ENCODE measurements at regions not wholly inside any gene's neighbourhood (a gene's known extent, or its start where the extent isn't known, plus 50 kb on each side); places are given as distances from the start of the nearest gene placed in this dataset.
A peak's percentile ranks its signal among the peaks of the same experiment; 100 is the strongest.

GRCh38 chr7:112571852-112572607, 91.2 kb downstream of the LSMEM1 start:
- TF ChIP-seq MAX (IDR thresholded peaks at IDR 0.05) (no peak), RAD21 (IDR thresholded peaks at IDR 0.05; ENCODE audit: low read depth) (peak; percentile 44), CTCF (IDR thresholded peaks at IDR 0.05 in 2 of 3, conservative IDR thresholded peaks at IDR 0.05 in 1 of 3; ENCODE audit: borderline replicate concordance in 1 of 3, insufficient read depth in 1 of 3, low read depth in 2 of 3, low read length in 2 of 3) (peak; percentile 24 to 32 (median 25); a peak in 2 of 6 replicates), EZH2 (IDR thresholded peaks at IDR 0.05) (no peak), ZFX (IDR thresholded peaks at IDR 0.05) (no peak), SIN3A (IDR thresholded peaks at IDR 0.05; ENCODE audit: low read depth) (no peak), POLR2A (IDR thresholded peaks at IDR 0.05; ENCODE audit: borderline replicate concordance, extremely low read depth, insufficient read depth, insufficient read length) (no peak), CBX3 (IDR thresholded peaks at IDR 0.05; ENCODE audit: low read depth) (no peak), SRF (IDR thresholded peaks at IDR 0.05; ENCODE audit: low read depth) (no peak), SP1 (IDR thresholded peaks at IDR 0.05; ENCODE audit: low read depth) (no peak), REST (IDR thresholded peaks at IDR 0.05; ENCODE audit: low read depth) (no peak)
- POLR2A ChIA-PET = no interaction called here
- intact Hi-C loops (cut with micrococcal nuclease) = no loop called here
- Histone ChIP-seq H3K27ac (ENCODE audit: low read depth, low read length) (no peak overlapping the region), H3K9me2 (ENCODE audit: insufficient read depth) (no peaks in the 10 kb centered on the region), H3K4me3 (replicated peaks in 1 of 2; ENCODE audit: low read depth in 1 of 2, low read length in 2 of 2) (no peak overlapping the region), H2AFZ (ENCODE audit: low read depth, low read length, poor library complexity, severe bottlenecking) (no peak overlapping the region), H3K79me2 (ENCODE audit: insufficient read depth, low read length) (no peaks in the 10 kb centered on the region), H4K20me1 (ENCODE audit: insufficient read depth) (no peaks in the 10 kb centered on the region), H3K9ac (ENCODE audit: low read length) (no peak overlapping the region), H3K36me3 (ENCODE audit: control insufficient read depth in 1 of 2, insufficient read depth in 2 of 2, low read length in 2 of 2) (no peaks in the 10 kb centered on the region), H3K27me3 (ENCODE audit: insufficient read depth, low read length) (no peaks in the 10 kb centered on the region), H3K4me1 (ENCODE audit: control insufficient read depth in 1 of 2, insufficient read depth in 2 of 2, low read length in 2 of 2) (no peaks in the 10 kb centered on the region), H3K4me2 (ENCODE audit: low read length) (no peak overlapping the region), H3K9me3 (ENCODE audit: control insufficient read depth in 1 of 2, insufficient read depth in 1 of 2, low read depth in 1 of 2, low read length in 2 of 2) (no peaks in the 10 kb centered on the region)
- RAD21 ChIA-PET (ENCODE audit: low non-redundant PET in 1 of 2, low total read pairs in 2 of 2, uncharacterized antibody in 2 of 2, unreplicated experiment in 2 of 2) = no interaction called here
- ATAC-seq (peak; percentile 81), DNase-seq (ENCODE audit: low read depth, low spot score) (peak; percentile 7)
- CTCF ChIA-PET = no interaction called here
- BruUV-seq (replicated peaks) = no TSS peak
